ENCODE measurements at regions not wholly inside any gene's neighbourhood (a gene's known extent, or its start where the extent isn't known, plus 50 kb on each side); places are given as distances from the start of the nearest gene placed in this dataset.

DNA sequence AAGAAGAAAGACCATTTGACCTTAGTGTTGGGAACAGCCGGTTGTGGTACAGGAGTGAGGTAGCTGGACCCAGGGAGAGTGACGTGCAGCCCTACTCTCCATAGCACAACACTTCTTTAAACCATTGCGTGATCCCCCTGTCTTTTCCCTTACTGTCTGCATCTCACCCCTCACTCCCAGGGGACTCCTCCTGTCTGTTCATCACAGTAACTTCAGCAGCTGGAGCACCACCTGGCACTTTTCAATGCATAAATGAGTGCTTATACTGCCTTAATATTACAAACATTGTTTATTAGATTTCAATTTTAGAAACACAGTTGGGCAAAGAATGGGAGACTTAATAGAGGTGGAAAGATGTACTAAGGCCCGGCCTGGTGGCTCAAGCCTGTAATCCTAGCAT lies 285.5 kb downstream of the UQCRFS1 start:
- no peak for DNase-seq

DNA sequence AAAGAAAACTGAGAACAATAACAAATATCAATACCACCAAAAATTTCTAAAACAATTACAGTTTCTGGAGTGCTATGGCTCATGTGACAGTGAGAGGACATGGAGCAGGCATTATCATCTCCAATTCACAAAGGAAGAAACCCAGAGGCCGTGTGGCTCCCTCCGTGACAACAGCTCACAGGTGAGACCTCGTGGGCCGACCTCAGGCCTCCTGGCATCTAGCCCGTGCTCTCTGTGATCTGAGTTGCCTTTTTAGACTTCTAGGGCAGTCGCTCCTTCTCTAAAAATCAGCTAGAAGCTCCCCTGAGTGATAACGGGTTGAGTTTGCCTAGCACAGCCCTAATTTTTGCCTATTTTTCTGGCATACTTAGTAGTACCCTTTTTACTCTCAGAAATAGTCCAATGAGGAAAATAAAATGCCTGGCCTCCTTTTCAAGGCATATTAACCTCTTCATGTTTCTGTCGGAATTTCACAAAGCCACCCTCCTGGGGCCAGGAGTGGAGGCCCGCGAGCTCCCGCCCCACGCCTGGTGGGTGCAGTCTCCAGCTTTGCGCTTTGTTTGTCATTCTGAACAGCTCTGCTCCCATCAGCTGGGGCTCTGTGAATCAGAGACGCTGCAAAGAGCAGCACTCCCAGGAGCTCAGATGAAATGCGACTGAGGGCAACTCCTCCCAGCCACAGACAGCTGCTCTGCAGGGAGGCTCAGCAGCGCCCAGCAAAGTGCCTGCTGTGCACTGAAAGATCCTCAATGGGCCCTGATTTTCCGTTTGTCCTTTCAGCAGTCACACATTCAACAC lies 292.5 kb downstream of the UQCRFS1 start:
- DNase-seq, result no peak

DNA sequence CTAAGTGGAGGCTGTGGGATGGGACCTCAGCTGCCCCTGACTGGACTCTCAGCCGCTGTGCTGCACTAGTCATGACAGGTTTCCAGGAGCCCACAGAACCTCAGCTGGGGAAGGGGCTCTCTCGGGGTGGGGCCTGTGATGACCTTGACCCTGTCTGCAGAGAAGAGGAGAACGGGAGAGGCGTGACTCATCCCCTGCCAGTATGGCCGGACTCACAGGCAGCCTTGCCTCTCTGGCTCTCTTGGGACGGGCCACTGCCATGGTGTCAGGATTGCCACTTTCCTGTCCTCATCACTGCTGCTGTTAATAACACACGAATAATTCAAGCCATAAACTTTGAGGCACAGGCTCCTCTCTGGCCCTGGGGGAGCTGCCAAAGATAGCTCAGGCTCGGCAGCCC lies 295.3 kb downstream of the UQCRFS1 start:
- DNase-seq, result no peak

DNA sequence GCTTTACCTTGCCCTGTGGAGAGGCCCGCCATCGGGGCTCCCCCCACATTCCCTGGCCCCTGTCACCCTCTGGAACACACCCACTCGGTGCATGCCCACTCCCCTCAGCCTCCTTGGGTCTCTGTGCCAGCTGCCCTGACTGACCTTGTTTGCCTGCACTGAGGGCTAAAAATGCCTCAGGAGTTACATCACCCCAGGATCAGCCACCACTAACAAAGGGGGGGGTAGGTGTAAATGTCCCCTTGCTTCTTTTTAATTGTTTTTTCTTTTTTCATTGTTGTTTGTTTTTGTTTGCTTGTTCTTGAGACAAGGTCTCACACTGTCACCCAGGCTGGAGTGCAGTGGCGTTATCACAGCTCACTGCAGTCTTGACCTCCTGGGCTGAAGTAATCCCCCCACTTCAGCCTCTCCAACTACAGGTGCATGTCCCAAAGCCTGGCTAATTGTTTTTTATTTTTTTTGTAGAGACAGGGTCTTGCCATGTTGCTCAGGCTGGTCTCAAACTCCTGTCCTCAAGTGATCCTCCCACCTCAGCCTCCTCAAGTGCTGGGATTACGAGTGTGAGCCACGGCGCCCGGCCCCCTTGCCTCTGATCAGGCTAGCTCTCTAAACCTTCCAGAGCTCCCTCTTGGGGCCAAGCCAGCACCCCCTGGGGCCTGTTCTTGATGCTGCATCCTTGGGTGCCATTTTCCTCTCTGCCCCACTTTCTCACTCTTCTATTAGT lies 297.1 kb downstream of the UQCRFS1 start:
- DNase-seq, result no peak

DNA sequence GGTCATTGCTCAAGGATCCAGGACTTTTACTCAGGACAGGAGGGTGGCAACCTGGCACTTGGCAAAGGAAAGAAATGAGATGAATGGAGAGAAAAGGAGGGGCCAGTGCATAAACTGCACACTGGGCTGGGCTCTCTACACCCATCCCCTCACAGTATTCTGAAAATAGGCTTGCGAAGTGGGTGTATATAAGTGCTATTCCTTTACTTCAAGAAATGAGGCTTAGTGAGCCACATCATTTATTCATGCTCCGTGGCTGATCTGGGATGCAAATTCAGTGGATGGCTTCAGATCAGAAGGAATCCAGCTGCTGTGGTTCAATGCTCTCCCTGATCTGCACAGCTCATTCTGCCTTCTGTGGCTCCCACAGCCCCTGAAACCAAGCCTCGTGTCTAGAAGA lies 297.7 kb downstream of the UQCRFS1 start:
- DNase-seq, result no peak

DNA sequence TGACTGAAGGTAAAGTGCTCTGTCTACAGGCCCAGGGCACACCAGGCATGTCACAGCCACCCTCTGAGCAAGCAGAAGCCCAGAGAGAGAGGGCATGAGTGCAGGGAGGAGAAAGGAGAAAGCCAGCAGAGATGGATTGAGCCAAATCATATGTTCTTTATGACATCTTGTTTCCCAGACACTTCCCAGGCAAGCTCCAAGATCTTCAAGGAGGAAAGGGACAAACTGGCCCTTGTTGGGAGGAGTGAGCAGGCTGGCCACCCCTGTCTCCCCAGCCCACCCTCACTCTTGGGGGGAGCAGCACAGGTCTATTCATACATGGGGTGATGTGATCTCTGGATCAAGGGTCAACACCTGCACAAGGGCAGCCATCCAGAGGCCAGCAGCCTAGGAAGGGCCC lies 298.8 kb downstream of the UQCRFS1 start:
- DNase-seq, result no peak

DNA sequence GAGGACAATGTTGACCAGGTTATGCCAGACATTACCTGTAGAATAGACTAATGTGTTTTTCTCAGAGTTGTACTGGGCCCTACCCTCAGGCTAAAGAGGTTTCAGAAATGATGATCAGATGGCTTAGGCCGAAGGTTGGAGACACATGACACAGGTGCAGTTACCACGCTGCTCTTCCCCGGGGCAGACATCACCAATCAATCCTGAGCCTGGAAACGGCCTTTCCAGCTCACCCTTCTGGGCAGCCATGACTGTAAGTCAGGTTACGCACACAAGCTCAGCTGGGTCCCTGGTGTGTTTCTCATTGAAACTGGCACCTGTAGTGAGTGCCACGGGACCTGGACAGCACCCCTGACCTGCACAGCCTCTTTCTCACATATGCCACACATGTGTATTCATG lies 299.3 kb downstream of the UQCRFS1 start:
- no peak for DNase-seq

DNA sequence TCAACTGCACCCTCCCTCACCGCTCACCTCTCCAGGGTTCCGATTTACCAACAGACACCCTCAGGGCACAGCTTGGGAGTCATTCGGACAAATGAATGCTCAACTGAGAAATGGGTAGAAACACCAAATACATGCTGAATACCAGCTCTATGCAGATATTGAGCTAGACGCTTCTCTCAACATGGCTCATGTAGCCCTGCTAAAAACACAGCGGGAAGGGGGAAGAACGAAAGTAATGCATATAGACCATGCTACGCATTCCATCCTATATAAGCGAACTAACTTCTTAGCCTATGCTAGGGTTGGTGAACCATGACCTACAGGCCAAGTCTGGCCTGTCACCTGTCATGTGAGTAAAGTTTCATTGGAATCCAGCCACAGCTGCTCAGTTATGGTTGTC lies 304.0 kb downstream of the UQCRFS1 start:
- no peak for DNase-seq

DNA sequence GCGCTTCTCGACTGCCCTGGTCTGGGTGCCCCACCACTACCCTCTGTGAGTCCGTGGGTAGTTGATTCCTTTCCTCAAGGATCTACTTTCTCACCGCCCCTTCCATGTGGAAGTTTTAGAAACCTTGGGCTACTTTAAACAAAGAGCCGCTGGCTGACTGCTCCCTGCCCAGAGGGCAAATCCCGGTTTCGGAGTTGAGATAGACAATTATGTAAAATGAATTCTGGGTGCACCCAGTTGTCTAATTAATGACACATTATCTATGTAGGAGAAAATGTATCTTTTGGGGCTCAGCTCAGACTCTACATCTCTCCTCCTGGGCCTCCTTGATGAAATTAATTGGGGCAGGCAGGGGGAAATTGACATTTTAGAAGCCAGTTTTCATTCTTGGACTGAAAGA lies 305.4 kb downstream of the UQCRFS1 start:
- DNase-seq, result no peak

DNA sequence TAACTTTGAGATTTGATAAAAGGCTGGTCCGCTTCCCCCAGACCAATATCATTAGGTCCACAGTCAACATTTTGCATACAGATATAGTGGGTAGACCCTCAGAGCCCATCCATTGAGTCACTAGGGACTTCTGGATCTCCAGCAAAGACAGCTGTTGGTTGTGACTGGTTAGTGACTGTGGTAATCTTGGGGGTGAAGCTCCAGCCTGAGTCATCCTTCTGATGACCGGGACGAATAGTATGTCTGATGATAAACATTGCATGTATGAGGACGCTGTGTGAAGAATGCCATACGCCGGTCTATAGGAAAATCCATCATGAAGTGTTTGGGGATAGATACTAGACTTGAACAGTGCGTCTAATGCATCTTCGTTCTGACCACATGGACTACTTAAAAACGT lies 307.0 kb downstream of the UQCRFS1 start:
- no peak for DNase-seq

DNA sequence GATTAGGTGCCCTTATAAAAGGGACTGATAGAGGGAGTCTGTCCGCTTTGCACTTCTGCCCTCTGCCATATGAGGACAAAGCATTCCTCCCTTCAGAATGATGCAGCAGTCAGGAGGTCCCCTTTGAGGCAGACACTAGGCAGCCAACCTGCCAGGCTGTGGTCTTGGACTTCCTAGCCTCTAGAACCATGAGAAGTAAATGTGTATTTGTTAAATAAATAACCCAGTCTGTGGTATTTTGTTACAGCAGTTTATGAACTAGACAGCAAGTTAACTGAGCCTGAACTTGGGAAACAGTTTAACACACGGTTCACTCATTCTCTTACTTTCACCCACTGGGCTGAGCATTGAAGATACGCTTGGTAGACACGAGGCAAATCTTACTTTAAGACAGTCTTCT lies 313.2 kb downstream of the UQCRFS1 start:
- DNase-seq, result no peak

DNA sequence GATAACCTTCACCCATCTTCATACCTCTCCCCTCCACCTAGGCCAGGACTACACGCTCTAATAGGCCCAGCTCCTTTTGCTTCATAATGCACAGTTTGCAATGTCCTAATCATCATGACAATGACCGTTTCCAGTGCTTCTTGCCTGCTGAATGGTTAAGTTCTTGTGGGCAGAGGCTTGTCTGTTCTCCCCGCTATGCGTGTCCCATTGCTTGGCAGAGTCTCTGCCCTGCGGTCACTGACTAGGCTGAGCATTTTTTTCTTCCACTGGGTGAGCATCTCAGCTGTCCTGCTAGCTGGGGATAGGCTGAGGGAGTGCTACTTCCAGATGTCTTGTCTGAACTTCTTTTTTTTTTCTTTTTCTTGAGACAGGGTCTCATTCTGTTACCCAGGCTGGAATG lies 314.7 kb downstream of the UQCRFS1 start:
- no peak for DNase-seq

DNA sequence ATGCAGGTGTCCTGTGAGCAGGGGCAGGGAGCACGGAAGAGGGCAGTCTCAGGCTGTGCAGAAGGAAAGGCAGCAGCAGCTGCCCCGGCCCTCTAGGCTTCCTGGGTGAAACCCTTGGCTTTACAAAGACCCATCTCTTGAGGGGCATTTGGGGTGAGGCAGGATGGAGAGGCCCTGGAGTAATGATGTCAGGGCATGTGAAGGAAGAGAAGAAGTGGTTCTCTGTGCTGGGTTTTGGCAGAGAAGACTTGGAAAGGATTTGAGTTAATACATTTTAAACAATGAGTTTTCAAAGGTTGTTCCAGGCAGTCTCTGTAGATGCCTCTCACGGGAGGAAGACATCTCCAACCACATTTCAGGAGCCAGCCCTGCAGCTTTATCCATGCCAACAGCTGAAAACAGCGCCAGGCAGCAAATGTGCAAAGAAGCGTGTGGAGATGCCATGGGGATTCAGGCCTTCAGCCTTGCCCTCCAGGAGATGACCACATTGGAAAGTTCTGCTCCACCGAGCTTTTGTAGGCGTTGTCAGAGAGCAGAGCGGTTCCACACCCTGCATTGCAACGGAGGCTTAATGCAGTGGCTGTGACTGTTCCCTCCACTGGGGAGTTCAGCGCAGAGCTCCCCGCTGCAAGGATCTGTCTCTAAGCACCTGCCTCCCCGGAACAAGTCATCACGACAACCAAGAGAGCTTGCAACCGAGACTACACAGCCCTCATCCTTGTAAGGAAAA lies 322.8 kb downstream of the UQCRFS1 start:
- DNase-seq, result no peak

DNA sequence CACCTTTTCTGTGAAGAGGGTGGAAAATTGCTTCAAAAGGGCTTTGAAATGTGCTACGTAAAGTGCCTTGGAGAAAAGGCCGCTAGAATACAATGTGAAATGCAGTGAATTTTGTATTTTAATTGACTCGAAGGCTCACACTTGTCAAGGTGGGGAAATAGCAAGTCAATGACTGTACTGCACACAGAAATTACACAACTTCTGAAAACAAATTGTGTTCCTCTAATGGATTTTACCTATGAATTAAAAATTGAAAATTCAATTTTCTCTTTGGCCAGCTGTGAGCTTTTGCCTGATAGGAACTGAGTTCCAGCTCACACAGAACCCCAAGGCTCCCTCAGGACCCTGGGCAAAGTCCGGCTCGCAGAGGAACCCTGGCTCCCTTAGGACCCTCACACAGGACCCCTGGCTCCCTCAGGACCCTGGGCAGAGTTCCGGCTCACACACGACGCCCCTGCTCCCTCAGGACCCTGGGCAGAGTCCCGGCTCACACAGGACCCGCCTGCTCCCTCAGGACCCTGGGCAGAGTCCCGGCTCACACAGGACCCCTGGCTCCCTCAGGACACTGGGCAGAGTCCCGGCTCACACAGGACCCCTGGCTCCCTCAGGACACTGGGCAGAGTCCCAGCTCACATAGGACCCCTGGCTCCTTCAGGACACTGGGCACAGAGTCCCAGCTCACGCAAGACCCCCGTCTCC lies 324.9 kb downstream of the UQCRFS1 start:
- no peak for DNase-seq

DNA sequence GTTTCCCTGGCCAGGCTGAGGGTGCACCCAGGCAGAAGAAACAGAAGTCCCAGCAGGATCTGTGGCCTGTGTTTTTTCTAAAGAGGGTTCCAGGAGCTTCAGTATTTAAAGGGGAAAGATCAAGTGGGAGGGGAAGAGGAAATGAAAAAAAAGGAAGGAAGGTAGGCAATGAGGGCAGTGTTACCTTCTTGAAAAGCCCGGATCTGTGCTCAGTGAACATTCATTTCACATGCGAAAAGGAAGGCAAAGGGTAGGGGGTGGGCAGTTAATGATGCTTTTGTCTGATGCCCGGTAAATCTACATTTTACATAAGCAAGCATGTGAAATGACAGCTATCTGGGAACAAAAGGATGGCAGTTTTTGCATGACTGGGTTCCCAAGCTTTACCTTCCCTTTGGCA lies 326.2 kb downstream of the UQCRFS1 start:
- DNase-seq, result no peak

DNA sequence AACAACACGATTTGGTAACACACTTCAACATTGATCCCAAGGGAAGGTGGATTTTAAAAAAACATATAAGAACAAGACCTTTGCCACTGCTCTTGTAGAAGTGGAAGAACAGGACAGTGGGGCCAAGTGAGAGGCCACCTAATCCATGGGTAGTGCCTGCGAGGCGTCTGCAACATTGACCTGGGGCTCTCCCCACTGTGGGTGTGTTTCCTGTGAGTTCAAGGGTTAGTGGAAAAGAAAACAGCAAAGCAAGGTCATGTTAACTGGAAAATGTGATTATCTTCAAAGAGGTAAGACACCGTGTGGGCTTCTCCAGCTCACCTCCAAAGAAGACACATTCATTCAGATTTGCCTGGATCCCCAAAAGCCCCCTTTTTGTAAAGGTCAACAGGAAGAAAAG lies 327.0 kb downstream of the UQCRFS1 start:
- DNase-seq, result no peak

DNA sequence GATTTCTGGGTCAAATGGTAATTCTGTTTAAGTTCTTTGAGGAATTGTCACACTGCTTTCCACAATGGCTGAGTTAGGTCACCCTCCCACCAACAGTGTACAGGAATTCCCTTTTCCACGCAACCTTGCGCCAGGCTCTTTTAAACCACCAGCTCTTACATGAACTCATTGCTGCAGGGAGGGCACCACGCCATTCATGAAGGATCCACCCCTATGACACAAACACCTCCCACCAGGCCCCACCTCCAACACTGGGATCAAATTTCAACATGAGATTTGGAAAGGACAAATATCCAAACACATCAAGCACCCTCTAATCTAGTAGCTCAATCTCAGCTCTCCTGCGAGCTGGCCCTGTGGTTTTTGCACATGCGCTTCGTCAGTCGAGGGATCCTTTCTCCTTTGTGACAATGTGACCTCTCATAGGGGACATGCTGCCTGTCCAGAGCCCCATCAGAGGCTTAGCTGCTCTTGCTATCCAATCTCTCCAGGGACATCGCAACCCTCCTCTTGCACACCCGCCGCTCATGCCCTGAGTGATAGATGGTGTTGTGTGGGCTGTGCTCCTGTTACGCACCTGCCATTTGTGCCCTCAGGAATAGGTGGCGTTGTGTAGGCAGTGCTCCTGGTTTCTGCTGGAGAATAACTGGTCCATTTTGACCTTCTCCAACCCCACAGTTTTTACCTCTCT lies 328.0 kb downstream of the UQCRFS1 start:
- no peak for DNase-seq

DNA sequence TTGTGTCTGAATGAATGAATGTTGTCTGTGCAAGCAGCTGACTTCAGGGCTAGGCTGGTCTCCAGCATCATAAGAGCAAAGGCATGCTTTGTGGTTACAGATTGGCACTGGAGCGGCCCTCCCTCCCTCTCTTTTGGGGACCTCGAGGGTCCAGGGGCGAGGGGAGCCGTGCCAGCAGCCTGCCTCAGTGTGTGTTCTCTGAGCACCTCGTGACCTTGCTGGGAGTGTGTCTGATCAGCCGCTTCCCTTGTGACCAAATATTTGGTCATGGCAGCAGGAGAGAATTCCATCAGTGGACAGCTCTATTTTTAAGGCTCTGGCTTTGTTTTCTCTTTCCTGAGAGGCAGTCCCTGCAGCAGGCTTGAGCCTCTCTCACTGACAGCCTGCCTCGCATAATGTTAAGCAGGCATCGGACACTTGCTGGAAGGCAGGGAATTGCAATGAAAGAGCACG lies 329.7 kb downstream of the UQCRFS1 start:
- no peak for DNase-seq

DNA sequence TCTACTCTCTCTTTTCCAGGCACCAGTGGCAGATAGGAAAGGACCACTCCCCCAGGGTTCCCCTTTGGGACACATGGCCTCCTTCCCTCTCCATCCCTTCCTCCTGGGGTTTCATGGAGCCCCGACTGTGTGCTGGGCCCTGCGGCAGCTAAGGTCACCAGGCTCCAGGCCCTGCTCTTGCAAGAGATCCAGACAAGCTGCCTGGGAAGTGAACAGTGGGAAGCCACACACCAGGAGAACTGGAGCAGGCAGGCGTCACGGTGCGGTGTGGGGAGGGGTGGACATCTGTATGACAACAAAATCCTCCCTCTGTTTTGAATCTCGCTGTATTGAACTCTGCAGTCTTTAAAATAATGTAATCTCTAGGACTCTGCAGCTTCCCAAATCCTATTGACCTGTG lies 330.1 kb downstream of the UQCRFS1 start:
- no peak for DNase-seq

DNA sequence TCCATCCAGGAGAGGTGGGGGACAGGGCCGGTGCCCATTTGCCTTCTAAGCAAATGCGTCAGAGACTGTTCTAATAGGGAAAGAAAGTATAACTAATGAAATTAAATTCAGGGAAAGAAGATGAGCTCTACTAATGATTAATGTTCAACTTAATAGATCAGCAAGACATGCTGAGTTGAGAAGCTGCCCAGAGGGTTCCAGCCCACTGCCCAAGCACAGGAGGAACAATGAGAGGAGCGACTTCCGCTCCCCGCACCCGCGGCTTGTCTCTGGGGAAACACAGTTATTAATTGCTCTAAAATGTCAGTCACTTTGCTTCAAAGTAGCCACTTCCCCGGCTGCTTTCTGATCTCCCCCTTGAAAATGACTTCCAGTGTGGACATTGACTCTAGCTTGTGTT lies 331.3 kb downstream of the UQCRFS1 start:
- no peak for DNase-seq

DNA sequence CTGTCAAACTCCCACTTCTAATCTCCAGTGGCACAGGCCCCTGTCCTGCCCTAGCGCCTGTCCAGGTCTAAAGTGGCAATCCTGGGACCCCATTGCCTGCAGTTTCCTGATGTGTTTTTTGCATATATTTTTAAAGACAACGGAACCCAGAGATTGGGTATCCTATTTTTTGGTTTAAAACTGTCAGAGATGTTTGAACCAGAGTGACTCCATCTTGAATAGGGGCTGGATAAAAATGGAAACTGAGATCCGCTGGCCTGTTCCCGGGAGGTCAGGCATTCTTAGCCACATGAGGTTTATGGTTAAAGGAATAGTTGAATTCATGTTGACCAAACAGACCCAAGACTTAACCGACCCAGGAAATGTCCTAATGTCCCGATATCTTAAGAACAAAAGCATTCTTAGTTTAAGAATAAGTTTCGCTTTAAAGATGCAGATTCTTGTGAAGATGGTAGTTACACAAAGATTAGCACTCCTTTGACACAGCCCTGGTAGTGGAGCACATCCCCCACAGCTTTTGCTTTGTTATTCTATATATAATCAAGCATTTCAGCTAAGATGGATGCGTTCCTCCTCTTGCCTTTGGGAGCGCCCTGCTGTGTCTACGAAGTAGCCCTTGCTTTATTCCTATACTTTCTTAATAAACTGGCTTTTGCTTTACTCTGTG lies 332.1 kb downstream of the UQCRFS1 start:
- DNase-seq, result no peak
